IMR-90 (cell line): ENCODE measurements at regions not wholly inside any gene's neighbourhood (a gene's known extent, or its start where the extent isn't known, plus 50 kb on each side); places are given as distances from the start of the nearest gene placed in this dataset.

Experiments
- BHLHE40 ChIP-seq: fragments of 150-350 bp; IDR thresholded peaks from 2 replicates; pipeline ENCODE4 v1.6.1; 2016; ENCODE audit warnings: mild to moderate bottlenecking, low read depth, low read length
- CEBPB ChIP-seq: IDR thresholded peaks from 2 replicates; pipeline ENCODE4 v1.6.1; 2012; ENCODE audit warnings: low read depth, low read length, improper control_type of control experiment
- MAFK ChIP-seq: IDR thresholded peaks from 2 replicates; pipeline ENCODE4 v1.6.1; 2012; ENCODE audit warnings: low read depth, low read length, improper control_type of control experiment
- POLR2A ChIP-seq: IDR thresholded peaks from 2 replicates; pipeline ENCODE4 v1.6.1; 2012; ENCODE audit warnings: mild to moderate bottlenecking, low read depth, low read length
- RAD21 ChIP-seq: IDR thresholded peaks from 2 replicates; pipeline ENCODE4 v1.6.1; 2012; ENCODE audit warnings: low read length, improper control_type of control experiment
- RCOR1 ChIP-seq: IDR thresholded peaks from 2 replicates; pipeline ENCODE4 v1.6.1; 2012; ENCODE audit warnings: mild to moderate bottlenecking, low read length, improper control_type of control experiment; ENCODE audit not compliant: insufficient replicate concordance
- RFX5 ChIP-seq: IDR thresholded peaks from 2 replicates; pipeline ENCODE4 v1.8.0; 2012; ENCODE audit warnings: low read depth, mild to moderate bottlenecking, low read length, moderate library complexity
- SMC3 ChIP-seq: fragments of 150-350 bp; IDR thresholded peaks from 2 replicates; pipeline ENCODE4 v1.6.1; 2016; ENCODE audit warnings: low read depth, mild to moderate bottlenecking, antibody characterized with exemption, low read length, moderate library complexity
- TF ChIP-seq, protein P1 (sequence below): conservative IDR thresholded peaks from 2 replicates; pipeline ENCODE4 v1.5.1; 2012; ENCODE audit warnings: mild to moderate bottlenecking, low read depth, low read length, improper control_type of control experiment
- TF ChIP-seq, protein P2 (sequence below): fragments of 150-350 bp; IDR thresholded peaks from 2 replicates; pipeline ENCODE4 v1.6.1; 2017; ENCODE audit warnings: mild to moderate bottlenecking, antibody characterized with exemption, low read length, low read depth

DNA sequence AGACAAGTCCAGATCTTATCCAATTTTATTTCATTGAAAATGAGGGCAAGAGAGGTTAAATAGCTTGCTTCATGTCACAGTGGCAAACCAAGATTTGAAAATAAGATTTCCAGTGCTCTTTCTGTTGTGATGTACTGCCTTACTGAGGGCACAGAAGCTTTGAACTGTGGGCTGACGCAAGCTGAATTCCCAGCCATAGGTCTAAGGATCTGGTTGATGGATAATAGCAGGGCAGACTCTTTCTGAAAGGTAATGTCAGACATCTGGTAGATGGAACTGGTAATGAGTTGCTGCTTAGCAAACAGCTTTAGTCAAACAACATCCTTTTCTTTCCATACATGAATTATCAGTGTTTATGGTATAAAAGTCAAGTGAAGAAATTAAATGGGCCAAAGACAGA, 193.9 kb upstream of the RASGEF1B start:
- TF ChIP-seq BHLHE40 (no peak), POLR2A (no peak), RAD21 (no peak), CEBPB (no peak), MAFK (no peak), RCOR1 (no peak), SMC3 (no peak), RFX5 (no peak)
- TF ChIP-seq, protein P1, sequence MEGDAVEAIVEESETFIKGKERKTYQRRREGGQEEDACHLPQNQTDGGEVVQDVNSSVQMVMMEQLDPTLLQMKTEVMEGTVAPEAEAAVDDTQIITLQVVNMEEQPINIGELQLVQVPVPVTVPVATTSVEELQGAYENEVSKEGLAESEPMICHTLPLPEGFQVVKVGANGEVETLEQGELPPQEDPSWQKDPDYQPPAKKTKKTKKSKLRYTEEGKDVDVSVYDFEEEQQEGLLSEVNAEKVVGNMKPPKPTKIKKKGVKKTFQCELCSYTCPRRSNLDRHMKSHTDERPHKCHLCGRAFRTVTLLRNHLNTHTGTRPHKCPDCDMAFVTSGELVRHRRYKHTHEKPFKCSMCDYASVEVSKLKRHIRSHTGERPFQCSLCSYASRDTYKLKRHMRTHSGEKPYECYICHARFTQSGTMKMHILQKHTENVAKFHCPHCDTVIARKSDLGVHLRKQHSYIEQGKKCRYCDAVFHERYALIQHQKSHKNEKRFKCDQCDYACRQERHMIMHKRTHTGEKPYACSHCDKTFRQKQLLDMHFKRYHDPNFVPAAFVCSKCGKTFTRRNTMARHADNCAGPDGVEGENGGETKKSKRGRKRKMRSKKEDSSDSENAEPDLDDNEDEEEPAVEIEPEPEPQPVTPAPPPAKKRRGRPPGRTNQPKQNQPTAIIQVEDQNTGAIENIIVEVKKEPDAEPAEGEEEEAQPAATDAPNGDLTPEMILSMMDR: no peak
- TF ChIP-seq, protein P2, sequence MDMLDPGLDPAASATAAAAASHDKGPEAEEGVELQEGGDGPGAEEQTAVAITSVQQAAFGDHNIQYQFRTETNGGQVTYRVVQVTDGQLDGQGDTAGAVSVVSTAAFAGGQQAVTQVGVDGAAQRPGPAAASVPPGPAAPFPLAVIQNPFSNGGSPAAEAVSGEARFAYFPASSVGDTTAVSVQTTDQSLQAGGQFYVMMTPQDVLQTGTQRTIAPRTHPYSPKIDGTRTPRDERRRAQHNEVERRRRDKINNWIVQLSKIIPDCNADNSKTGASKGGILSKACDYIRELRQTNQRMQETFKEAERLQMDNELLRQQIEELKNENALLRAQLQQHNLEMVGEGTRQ: no peak
